Prostate gland (tissue), 2 donors: ENCODE measurements at regions not wholly inside any gene's neighbourhood (a gene's known extent, or its start where the extent isn't known, plus 50 kb on each side); places are given as distances from the start of the nearest gene placed in this dataset.
"Not testable (repeated sequence)": the region's sequence is repeated elsewhere in the genome, so short reads cannot be mapped to it uniquely, and the experiment has no call there.

Experiments
- CTCF ChIP-seq, 4 experiments: fragments of 200-600 bp in 2 of 4; fragments of 450-650 bp in 2 of 4; sonication (generic) in 2 of 4; IDR thresholded peaks; 1 replicate in 3 of 4; 2 replicates in 1 of 4; pipeline ENCODE4 v1.5.1; 2016 to 2019; ENCODE audit warnings: antibody characterized with exemption in 4 of 4, mild to moderate bottlenecking in 2 of 4, moderate library complexity in 2 of 4
- POLR2A ChIP-seq: fragments of 450-650 bp; IDR thresholded peaks from one replicate; pipeline ENCODE4 v1.6.1; 2016; ENCODE audit warnings: antibody characterized with exemption, mild to moderate bottlenecking

GRCh38 chr6:78758297-78758798, 109.0 kb upstream of the IRAK1BP1 start:
- TF ChIP-seq CTCF (IDR thresholded peaks at IDR 0.05); POLR2A: not testable (repeated sequence)
